PC-9 (cell line): ENCODE measurements at regions not wholly inside any gene's neighbourhood (a gene's known extent, or its start where the extent isn't known, plus 50 kb on each side); places are given as distances from the start of the nearest gene placed in this dataset.

Source experiments
- BruUV-seq: library from RNA; stranded (reverse); fragments of 400-500 nt; replicated peaks from 2 replicates; lab custom pipeline; 2021; lab: Mats Ljungman, UMichigan
- CTCF ChIA-PET: fragments of 300-600 bp; sonication (Branson Sonifier 250); formaldehyde crosslinking; loops from one replicate; lab custom pipeline; 2022; ENCODE audit warnings: antibody characterized with exemption; lab: Charles Lee
- POLR2A ChIA-PET: fragments of 300-600 bp; sonication (Branson Sonifier 250); formaldehyde crosslinking; loops from one replicate; lab custom pipeline; 2022; ENCODE audit warnings: antibody characterized with exemption; ENCODE audit not compliant: unreplicated experiment; lab: Charles Lee
- DNase-seq, 2 experiments: peaks; one replicate each; pipeline versions ENCODE4 v3.0.0 to v3.0.0-alpha.2; 2015 to 2022; ENCODE audit warnings: mixed read lengths in 1 of 2
- H2AFZ ChIP-seq: fragments of 200-600 bp; sonication (generic); 2 replicates; pipeline ENCODE4 v1.8.1; 2017; ENCODE audit warnings: antibody characterized with exemption
- H3F3A ChIP-seq: fragments of 200-600 bp; sonication (generic); 2 replicates; pipeline ENCODE4 v1.8.1; 2017; ENCODE audit warnings: antibody characterized with exemption, mild to moderate bottlenecking, low read depth; ENCODE audit not compliant: insufficient read depth
- H3K27ac ChIP-seq: fragments of 200-600 bp; sonication (generic); 2 replicates; pipeline ENCODE4 v1.6.1; 2016; ENCODE audit warnings: mixed run types
- H3K27me3 ChIP-seq: fragments of 200-600 bp; sonication (generic); 2 replicates; pipeline ENCODE4 v1.6.1; 2016; ENCODE audit warnings: low read depth, mixed run types; ENCODE audit not compliant: insufficient read depth
- H3K36me3 ChIP-seq: fragments of 200-600 bp; sonication (generic); 2 replicates; pipeline ENCODE4 v1.6.1; 2016; ENCODE audit warnings: low read depth, mixed run types
- H3K4me1 ChIP-seq: fragments of 200-600 bp; sonication (generic); replicated peaks from 2 replicates; pipeline ENCODE4 v1.6.1; 2016; ENCODE audit warnings: mixed run types; ENCODE audit not compliant: insufficient read depth
- H3K4me2 ChIP-seq: fragments of 200-600 bp; sonication (generic); 2 replicates; pipeline ENCODE4 v1.6.1; 2017; ENCODE audit warnings: mixed run types
- H3K4me3 ChIP-seq: fragments of 200-600 bp; sonication (generic); 2 replicates; pipeline ENCODE4 v1.6.1; 2016; ENCODE audit warnings: mixed run types
- H3K79me2 ChIP-seq: fragments of 200-600 bp; sonication (generic); 2 replicates; pipeline ENCODE4 v1.6.1; 2017; ENCODE audit warnings: low read depth, mixed run types
- H3K9me2 ChIP-seq: fragments of 200-600 bp; sonication (generic); 2 replicates; pipeline ENCODE4 v1.8.1; 2017; ENCODE audit warnings: mild to moderate bottlenecking; ENCODE audit not compliant: insufficient read depth
- H3K9me3 ChIP-seq: fragments of 200-600 bp; sonication (generic); 2 replicates; pipeline ENCODE4 v1.8.1; 2016; ENCODE audit warnings: low read depth; ENCODE audit not compliant: insufficient read depth
- H4K20me1 ChIP-seq: fragments of 200-600 bp; sonication (generic); 2 replicates; pipeline ENCODE4 v1.8.1; 2017; ENCODE audit not compliant: insufficient read depth
- CTCF ChIP-seq: fragments of 200-600 bp; sonication (generic); conservative IDR thresholded peaks from 2 replicates; pipeline ENCODE4 v1.6.1; 2017; ENCODE audit warnings: mixed run types, antibody characterized with exemption, mild to moderate bottlenecking, moderate library complexity
- EZH2 ChIP-seq: fragments of 200-600 bp; sonication (generic); IDR thresholded peaks from 2 replicates; pipeline ENCODE4 v1.8.0; 2017; ENCODE audit warnings: antibody characterized with exemption, low read depth
- intact Hi-C: fragments of 100-400 bp; cut with micrococcal nuclease; formaldehyde crosslinking; loops from one replicate; pipeline ENCODE4 v1.10.0; 2022; ENCODE audit not compliant: unreplicated experiment

- Histone ChIP-seq H3K9me3 (no peaks in the 10 kb centered on the region), H2AFZ (no peak overlapping the region), H3K4me1 (no peaks in the 10 kb centered on the region), H3K79me2 (no peaks in the 10 kb centered on the region), H3K27ac (no peak overlapping the region), H3K27me3 (peaks cover 44% of the 10 kb centered on the region), H3K4me2 (no peak overlapping the region), H4K20me1 (no peaks in the 10 kb centered on the region), H3K4me3 (no peak overlapping the region), H3K9me2 (no peaks in the 10 kb centered on the region), H3K36me3 (no peaks in the 10 kb centered on the region), H3F3A (no peaks in the 10 kb centered on the region)
- no peak for TF ChIP-seq CTCF
- TF ChIP-seq EZH2: no peak
- no TSS peak for BruUV-seq
- ChIA-PET CTCF (no interaction called here), POLR2A (no interaction called here)
- no peak for DNase-seq
- intact Hi-C loops: no loop called here
Observed at GRCh38 chr2:16509042-16509441, 156.6 kb downstream of the CYRIA start.

- TF ChIP-seq EZH2 (no peak), CTCF (peak; percentile 3; the same call in 1 of the 2 replicates)
- no TSS peak for BruUV-seq
- ChIA-PET CTCF (no interaction called here), POLR2A (no interaction called here)
- intact Hi-C loops: loop anchor here (1.0 kb wide), 1 partner anchor 871 kb away; no protein-coding TSS in a partner anchor
- H3K4me2 ChIP-seq: peak overlapping the region; percentile 58; the same call in 1 of the 2 replicates
- DNase-seq: no peak
- no peaks in the 10 kb centered on the region for H3K79me2 ChIP-seq
- no peaks in the 10 kb centered on the region for H3K4me1 ChIP-seq
- H3K4me3 ChIP-seq: peak overlapping the region; percentile 30; the same call in 1 of the 2 replicates
- no peaks in the 10 kb centered on the region for H4K20me1 ChIP-seq
- H2AFZ ChIP-seq: no peak overlapping the region
- no peaks in the 10 kb centered on the region for H3K9me3 ChIP-seq
- no peaks in the 10 kb centered on the region for H3F3A ChIP-seq
- H3K9me2 ChIP-seq: no peaks in the 10 kb centered on the region
- no peaks in the 10 kb centered on the region for H3K36me3 ChIP-seq
- peaks cover 50% of the 10 kb centered on the region for H3K27me3 ChIP-seq
- H3K27ac ChIP-seq: no peak overlapping the region
Observed at GRCh38 chr2:16508490-16508851, 157.2 kb downstream of the CYRIA start.

GRCh38 chr2:16507655-16508489 lies 157.8 kb downstream of the CYRIA start:
- peak overlapping the region; percentile 30; the same call in 1 of the 2 replicates for H3K4me3 ChIP-seq
- H2AFZ ChIP-seq: no peak overlapping the region

More at GRCh38 chr2:16507655-16508489, 157.8 kb downstream of the CYRIA start:
- ChIA-PET CTCF (no interaction called here), POLR2A (no interaction called here)
- BruUV-seq: no TSS peak
- Histone ChIP-seq H3F3A (no peaks in the 10 kb centered on the region), H3K9me2 (no peaks in the 10 kb centered on the region), H3K4me2 (peak overlapping the region; percentile 58), H3K4me1 (no peaks in the 10 kb centered on the region), H4K20me1 (no peaks in the 10 kb centered on the region), H3K27ac (no peak overlapping the region), H3K79me2 (no peaks in the 10 kb centered on the region), H3K36me3 (no peaks in the 10 kb centered on the region), H3K9me3 (no peaks in the 10 kb centered on the region), H3K27me3 (peaks cover 51% of the 10 kb centered on the region)
- peak in 1 of 2 experiments; percentile 16 for DNase-seq
- intact Hi-C loops: loop anchor here (1.0 kb wide), 1 partner anchor 871 kb away; no protein-coding TSS in a partner anchor
- TF ChIP-seq EZH2 (no peak), CTCF (peak; percentile 61)
